Lower leg skin (tissue), 4 donors: ENCODE measurements at regions not wholly inside any gene's neighbourhood (a gene's known extent, or its start where the extent isn't known, plus 50 kb on each side); places are given as distances from the start of the nearest gene placed in this dataset.

Source experiments
- DNase-seq, 2 donors: peaks; one replicate each; pipeline ENCODE4 v3.0.0-alpha.2; 2019; ENCODE audit warnings: low spot score in 2 of 2
- H3K4me3 ChIP-seq: fragments of 200-600 bp; sonication (generic); 2 replicates; pipeline ENCODE4 v1.5.1; 2017; ENCODE audit warnings: mild to moderate bottlenecking, low read depth; ENCODE audit not compliant: poor library complexity, severe bottlenecking
- CTCF ChIP-seq, 3 donors: fragments of 450-650 bp; IDR thresholded peaks; one replicate each; pipeline ENCODE4 v1.5.1; 2016; ENCODE audit warnings: antibody characterized with exemption in 3 of 3, mild to moderate bottlenecking in 3 of 3, moderate library complexity in 2 of 3
- POLR2A ChIP-seq, 2 donors: fragments of 450-650 bp; IDR thresholded peaks; one replicate each; pipeline ENCODE4 v1.6.1; 2016 to 2017; ENCODE audit warnings: antibody characterized with exemption in 2 of 2, mild to moderate bottlenecking in 1 of 2, moderate library complexity in 1 of 2
- WGBS, 2 donors: methylation state at CpG; one replicate each; pipeline ENCODE4 v1.1.5; 2018; 5-methylcytosine and 5-hydroxymethylcytosine counted together
- intact Hi-C: fragments of 100-400 bp; cut with DNase I; formaldehyde crosslinking; loops from one replicate; pipeline ENCODE4 v1.15.0; 2023; ENCODE audit warnings: low total_unique reads

GRCh38 chrX:39945709-39946108, 152.0 kb downstream of the BCOR start:
- no peak for TF ChIP-seq POLR2A (IDR thresholded peaks at IDR 0.05)
- no peak for TF ChIP-seq CTCF (IDR thresholded peaks at IDR 0.05)
- intact Hi-C loops: no loop called here
- no peak for DNase-seq
- H3K4me3 ChIP-seq: no peak overlapping the region

- DNase-seq: no peak
- no peak overlapping the region for H3K4me3 ChIP-seq
- intact Hi-C loops: no loop called here
- no peak for TF ChIP-seq CTCF (IDR thresholded peaks at IDR 0.05)
- TF ChIP-seq POLR2A (IDR thresholded peaks at IDR 0.05): no peak
- 68 to 84% methylated on average over 4 of the region's 4 CpGs for WGBS, 2 donors
Observed at GRCh38 chrX:39946822-39947221, 150.9 kb downstream of the BCOR start.

GRCh38 chrX:39948582-39948981, 149.2 kb downstream of the BCOR start:
- intact Hi-C loops: no loop called here
- 61 to 75% methylated on average over 10 to 11 of the region's 11 CpGs for WGBS, 2 donors
- no peak for TF ChIP-seq POLR2A (IDR thresholded peaks at IDR 0.05)
- TF ChIP-seq CTCF (IDR thresholded peaks at IDR 0.05): no peak

DNA sequence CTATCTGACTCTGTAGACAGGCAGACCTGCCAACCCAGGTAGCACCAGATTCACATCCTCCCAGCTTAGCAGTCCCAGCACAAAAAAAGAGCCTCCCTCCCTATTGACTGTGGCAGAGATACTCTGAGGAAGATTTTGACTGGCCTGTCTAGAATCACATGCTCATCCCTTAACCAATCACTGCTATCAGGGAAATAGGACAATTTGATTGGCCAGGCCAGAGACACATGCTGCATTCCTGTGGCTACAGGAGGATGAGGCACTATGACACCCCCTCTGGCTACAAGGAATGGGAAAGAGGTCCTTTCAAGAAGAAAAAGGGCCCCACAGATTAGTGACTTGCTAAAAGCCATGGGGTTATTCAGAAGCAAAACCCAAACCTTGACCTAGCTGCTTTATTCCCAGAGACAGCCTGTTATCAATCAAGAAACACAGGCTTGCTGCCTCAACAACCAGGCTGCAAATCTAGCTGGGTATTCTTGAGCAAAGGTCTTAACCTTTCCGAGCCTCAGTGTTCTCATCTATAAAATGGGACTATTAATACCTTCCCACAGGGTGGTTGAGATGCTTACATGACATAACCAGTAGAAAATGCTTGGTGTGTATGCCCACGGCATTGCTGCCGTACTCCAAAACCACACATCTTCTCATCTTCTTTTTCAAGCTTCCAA, 147.6 kb downstream of the BCOR start:
- no peak for DNase-seq
- no peak for TF ChIP-seq CTCF (IDR thresholded peaks at IDR 0.05)
- no peak for TF ChIP-seq POLR2A (IDR thresholded peaks at IDR 0.05)
- no peak overlapping the region for H3K4me3 ChIP-seq
- intact Hi-C loops: no loop called here
- 94% methylated on average over 3 of the region's 3 CpGs for WGBS, 2 donors

More at GRCh38 chrX:39948582-39948981, 149.2 kb downstream of the BCOR start:
- no peak for DNase-seq
- no peak overlapping the region for H3K4me3 ChIP-seq

- TF ChIP-seq CTCF (IDR thresholded peaks at IDR 0.05): no peak
- no peak for TF ChIP-seq POLR2A (IDR thresholded peaks at IDR 0.05)
Observed at GRCh38 chrX:39952989-39953388, 144.8 kb downstream of the BCOR start.

GRCh38 chrX:39953879-39954278, 143.9 kb downstream of the BCOR start:
- DNase-seq: peak in 1 of 2 donors; percentile 14

More at GRCh38 chrX:39952989-39953388, 144.8 kb downstream of the BCOR start:
- intact Hi-C loops: no loop called here
- H3K4me3 ChIP-seq: no peak overlapping the region
- DNase-seq: no peak
- WGBS, 2 donors: 83 to 98% methylated on average over 3 of the region's 3 CpGs

More at GRCh38 chrX:39953879-39954278, 143.9 kb downstream of the BCOR start:
- TF ChIP-seq POLR2A (IDR thresholded peaks at IDR 0.05): no peak
- no peak for TF ChIP-seq CTCF (IDR thresholded peaks at IDR 0.05)
- intact Hi-C loops: no loop called here
- no peak overlapping the region for H3K4me3 ChIP-seq
- 80 to 87% methylated on average over 3 to 10 of the region's 10 CpGs for WGBS, 2 donors
